CD4-positive, alpha-beta T cell treated with Interleukin-6 for 4 hours (primary cell): ENCODE measurements at regions not wholly inside any gene's neighbourhood (a gene's known extent, or its start where the extent isn't known, plus 50 kb on each side); places are given as distances from the start of the nearest gene placed in this dataset.
"Not testable (repeated sequence)": the region's sequence is repeated elsewhere in the genome, so short reads cannot be mapped to it uniquely, and the experiment has no call there.

Experiments
- DNase-seq: peaks from one replicate; pipeline ENCODE4 v3.0.0-alpha.2; 2020; ENCODE audit warnings: mixed read lengths

DNA sequence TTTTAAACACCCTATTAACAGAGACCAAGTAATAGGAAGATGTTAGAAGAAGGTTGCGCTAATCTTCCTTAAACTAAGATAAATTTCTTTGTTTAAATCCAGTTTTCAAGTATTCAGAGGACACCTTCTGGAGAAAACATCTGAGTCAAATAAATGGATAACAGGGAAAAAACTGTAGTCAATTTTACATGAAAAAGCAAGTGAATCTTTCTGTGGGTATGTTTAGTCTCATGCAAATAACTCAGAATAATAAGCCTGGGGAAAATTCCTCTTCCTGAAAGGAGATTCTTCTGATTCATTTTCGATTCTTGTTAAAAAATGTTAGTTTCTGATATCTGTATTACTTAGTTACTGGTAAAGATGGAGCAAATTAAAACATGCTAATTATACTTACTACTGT, 145.5 kb downstream of the CTH start:
- DNase-seq = no peak

DNA sequence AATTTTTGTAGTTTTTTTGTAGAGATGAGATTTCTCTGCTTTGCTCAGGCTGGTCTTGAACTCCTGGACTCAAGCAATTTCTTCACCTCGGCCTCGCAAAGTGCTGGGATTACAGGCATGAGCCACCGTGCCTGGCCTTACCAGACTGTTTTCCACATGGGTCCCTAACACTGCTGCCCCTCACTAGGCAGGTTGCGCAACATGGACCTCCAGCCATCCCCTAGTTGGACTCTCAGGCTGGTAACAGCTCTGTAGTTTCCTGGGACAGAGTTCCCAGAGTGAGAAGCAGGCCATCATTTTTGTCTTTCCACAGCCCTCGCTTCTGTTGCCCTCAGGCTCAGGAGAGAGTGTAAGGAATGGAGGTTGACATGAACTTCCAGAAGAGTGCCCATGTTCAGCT, 156.1 kb downstream of the CTH start:
- no peak for DNase-seq

DNA sequence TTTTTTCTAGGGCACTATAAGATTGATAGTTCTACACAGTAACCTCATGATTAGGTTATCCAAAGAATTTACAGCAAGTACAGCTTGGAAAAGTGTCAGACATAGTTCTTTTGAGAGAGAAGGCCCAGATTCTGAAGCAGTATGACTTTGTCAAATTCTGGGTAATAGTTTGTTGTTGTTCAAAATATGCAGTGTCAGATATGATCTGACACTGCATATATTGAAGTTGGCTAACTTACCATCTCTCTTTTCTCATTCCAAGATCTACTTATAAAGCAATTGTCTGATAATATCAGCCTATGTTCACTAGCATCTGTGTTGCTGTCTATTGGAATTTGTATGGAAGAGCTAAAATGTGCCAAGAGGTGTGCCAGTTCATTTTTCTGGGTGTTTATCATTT, 160.1 kb downstream of the CTH start:
- no peak for DNase-seq

DNA sequence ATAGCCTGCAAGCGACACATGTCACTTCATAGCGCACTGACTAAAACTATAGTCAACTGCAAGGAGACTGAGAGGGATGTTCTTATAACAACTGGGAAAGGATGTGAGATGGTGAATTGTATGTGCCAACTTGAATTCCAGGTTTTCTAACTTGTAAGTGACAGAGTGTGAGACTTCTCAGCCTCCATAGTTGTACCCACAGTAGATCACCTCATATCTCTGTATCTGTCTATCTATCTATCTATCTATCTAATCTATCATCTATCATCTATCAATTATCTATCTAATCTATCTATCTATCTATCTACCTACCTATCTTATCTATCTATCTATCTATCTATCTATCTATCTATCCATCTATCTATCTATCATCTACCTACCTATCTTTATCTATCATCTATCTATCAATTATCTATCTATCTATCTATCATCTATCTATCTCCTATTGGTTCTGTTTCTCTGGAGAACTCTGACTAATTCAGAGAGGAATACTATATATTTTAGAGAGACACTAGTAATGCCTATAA, 162.3 kb downstream of the CTH start:
- DNase-seq = no peak

DNA sequence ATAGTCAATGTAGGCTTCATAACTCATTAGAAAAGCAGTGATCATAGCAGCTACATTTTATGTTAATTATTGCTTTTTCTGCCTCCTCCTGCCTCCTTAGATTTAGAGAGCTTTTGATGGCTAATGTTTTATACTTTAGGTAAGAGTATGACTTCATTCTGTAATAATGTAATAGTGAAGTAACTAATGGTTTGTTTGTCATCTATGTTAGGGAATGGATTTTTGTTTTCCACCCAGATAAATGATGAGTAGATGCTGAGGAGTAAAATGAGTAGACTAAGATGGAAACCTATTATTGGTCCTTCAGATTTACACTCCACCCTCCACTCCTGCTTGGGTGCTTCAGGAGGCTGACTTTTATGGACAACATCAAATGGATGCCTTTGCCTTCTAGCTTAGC, 170.6 kb downstream of the CTH start:
- no peak for DNase-seq

DNA sequence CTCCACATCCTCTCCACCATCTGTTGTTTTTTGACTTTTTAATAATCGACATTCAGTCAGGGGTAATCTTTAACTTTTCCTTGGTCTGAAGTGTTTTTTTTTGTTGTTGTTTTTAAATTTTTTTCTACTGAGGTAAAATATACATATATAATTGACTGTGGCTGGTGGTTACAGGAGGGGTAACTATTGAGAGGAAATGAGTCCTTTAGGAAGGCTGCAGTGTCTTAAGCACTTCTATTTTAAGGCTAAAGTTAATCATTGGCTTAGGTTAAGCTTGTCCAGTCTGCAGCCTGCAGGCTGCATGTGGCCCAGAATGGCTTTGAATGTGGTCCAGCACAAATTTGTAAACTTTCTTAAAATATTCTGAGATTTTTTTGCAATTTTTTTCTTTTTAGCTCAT, 172.5 kb downstream of the CTH start:
- DNase-seq = no peak

DNA sequence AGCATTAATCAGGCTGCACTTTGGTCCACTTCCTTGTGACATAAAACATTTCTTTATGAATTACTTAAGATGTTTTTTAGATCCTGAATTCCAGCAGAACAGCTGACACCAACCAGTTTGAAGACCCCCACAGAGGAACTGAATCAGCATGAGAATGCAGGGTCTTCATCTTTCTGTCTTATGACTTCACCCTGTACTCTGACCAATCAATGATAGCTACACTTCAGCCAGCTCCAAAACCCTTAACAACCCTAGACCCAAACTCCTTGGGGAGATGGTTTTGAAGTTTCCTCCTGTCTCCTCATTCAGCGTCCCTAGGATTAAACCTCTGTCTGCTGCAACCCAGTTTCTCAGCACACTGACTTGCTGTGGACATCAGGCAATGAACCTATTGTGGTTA, 175.0 kb downstream of the CTH start:
- DNase-seq = no peak

DNA sequence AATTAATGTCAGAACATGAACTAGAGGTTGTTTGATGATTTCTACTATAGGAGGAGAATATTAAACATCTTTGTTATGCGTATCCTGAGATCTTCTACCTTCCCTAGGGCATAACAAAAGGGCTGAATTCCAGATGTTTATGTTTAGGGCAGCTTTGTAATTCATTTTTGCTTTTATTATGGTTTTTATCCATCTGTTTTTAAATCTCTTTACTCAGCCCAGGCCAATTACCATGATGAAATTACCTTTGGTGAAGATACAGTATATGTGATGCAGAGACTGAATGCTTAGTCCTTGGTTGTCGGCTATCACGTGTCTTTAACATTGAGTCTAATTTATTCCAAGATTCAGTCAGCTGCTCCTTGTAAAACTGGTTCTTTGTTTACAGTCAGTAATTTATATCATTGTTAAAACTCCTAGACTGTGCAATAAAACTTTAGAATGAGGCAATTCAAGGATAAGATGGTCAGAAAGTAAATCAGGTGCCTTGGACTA, 176.9 kb downstream of the CTH start:
- DNase-seq = no peak

DNA sequence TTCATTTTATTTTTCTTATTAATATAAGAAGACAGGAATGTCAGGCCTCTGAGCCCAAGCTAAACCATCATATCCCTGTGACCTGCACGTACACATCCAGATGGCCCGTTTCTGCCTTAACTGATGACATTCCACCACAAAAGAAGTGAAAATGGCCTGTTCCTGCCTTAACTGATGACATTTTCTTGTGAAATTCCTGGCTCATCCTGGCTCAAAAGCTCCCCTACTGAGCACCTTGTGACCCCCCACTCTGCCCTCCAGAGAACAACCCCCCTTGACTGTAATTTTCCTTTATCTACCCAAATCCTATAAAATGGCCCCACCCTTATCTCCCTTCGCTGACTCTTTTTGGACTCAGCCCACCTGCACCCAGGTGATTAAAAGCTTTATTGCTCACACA, 182.5 kb downstream of the CTH start:
- not testable (repeated sequence) for DNase-seq

DNA sequence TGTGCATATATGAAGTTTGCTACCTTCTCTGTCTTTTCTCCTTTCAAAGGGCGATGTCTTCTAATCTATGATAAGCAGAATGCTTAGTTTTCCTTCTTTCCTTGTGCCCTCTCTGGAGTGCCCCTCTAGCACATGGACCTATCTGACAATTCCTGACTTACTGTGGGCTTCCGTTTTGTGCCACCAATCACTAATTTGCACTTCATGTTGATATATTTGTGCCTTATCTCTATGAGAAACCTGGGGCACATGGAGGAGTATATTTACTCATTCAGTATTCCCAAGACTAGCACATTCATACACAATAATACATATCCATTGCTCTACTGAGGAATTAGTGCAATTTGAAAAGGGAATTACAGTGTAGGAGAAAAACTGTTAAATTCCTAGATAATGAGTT, 197.7 kb downstream of the CTH start:
- no peak for DNase-seq

DNA sequence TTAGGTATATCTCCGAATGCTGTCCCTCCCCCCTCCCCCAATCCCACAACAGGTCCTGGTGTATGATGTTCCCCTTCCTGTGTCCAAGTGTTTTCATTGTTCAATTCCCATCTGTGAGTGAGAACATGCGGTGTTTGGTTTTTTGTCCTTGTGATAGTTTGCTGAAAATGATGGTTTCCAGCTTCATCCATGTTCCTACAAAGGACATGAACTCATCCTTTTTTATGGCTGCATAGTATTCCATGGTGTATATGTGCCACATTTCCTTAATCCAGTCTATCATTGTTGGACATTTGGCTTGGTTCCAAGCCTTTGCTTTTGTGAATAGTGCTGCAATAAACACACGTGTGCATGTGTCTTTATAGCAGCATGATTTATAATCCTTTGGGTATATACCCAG, 199.1 kb downstream of the CTH start:
- DNase-seq = not testable (repeated sequence)

DNA sequence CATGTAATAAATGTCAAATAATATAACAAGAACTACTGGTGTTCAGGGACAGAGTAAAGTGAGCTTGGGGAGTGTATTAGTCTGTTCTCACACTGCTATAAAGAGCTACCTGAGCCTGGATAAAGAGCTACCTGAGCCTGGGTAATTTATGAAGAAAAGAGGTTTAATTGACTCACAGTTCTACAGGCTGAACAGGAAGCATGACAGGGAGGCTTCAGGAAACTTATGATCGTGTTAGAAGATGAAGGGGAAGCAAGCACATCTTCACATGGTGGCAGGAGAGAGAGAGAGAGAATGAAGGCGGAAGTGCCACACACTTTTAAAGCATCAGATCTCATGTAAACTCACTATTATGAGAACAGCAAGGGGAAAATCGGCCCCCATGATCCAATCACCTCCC, 205.9 kb downstream of the CTH start:
- DNase-seq = no peak

DNA sequence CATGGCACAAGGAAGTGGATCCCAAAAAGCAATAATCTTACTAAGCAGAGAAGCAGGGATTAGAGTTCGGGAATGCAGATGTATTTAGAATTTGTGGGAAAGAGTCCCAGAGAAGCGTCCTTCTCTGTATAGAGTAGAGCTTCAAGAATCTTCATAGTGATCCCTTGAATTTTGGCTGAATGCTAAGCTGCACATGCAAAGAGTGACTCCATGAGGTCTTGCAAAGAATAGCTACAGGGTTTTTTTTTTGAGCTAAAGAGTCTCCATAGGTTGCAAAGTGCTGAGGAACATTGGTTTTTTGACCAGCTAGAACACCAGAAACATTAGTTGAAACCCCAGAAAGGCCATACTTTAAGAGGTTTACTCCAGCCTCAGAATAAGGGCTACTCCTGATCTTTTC, 206.7 kb downstream of the CTH start:
- DNase-seq = no peak

DNA sequence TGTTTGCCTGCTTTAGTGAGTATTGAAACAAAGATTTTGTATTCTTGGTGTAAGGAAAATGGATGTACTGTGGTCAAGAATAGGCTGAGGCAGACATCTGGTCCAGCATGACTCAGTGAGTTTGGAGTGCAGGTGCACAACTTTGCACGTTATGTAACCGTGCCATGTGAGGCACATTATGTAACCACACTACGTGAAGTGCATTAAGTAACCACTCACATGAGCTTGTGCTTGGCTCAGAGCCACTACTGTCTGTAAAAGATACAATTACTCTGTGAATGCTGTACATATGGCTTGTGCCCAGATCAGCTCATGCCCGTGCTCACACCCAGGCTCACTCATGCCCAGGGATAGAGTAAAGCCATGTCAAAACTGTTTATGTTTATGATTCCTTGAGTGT, 216.8 kb downstream of the CTH start:
- no peak for DNase-seq

DNA sequence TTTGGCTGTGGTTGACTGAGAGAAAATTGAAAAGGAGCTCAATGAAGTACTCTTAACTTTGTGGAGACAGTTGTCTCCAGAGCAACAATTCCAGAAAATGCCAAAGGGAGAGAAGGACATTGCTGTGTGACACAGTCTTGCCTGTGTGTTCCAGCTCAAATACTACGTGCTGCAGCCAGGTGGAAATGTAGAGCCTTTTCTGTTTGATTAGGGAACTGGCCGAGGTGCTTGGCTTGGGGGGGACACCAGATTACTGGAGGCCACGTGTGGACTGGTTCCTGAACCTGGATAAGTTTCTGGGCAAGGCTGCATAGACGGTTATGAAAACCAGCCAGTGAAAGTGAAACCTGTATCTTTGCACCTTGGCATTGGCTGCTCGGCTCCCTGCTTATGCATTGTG, 217.9 kb downstream of the CTH start:
- DNase-seq = no peak

DNA sequence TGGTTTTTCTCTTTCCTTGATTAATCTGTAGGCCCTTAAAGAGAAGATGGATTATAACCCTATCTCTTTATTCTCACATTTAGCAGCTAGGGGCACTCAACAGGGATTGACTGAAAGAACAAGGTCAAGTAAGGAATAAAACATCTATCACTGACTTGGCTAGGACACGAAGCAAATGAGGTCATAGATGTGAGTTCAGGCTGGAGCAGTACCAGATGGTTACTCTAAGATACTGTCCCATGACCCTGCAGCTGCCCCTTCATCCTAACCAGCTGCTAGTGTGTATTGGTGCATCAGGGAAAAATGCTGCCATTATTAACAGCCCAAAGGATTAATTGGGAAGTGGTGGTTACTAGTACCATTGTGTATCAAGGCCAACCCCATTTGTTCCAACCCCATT, 221.9 kb downstream of the CTH start:
- no peak for DNase-seq

DNA sequence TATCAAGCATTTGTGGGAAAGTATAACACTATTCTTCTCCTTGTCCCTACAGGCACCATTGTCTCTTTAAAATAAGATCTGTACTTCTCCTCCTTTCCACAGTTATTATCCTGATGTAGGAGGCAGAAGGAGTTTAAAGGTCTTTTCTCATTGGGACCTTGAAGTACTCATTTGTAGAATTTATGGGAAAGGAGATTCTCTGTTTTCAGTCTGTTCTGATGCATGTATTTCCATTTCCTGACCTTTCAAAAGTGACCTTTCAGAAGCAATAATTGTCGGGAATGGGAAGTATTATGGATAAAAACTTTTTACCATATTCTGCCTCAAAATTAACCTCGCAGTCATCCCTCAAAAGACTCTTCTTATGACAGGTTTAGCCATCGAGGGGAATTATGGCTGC, 224.8 kb downstream of the CTH start:
- DNase-seq = no peak

DNA sequence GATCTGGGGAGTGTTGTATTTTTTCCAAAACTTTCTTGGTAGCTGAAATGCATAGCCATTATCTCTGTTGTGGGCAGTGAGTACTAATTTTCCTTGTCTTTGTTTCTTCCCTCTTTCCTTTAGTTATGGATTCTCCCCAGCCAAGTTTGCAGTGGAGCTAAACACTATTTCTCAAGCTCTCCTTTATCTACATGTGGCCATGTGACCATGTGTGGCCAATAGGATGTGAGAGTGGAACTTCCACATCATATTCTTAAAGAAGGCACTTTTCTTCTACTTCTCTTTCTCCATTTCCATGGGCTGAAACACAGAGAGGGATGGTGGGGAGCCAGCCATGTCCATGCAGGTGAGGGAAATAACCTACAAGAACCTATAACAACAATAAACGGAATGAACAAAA, 230.8 kb downstream of the CTH start:
- no peak for DNase-seq

DNA sequence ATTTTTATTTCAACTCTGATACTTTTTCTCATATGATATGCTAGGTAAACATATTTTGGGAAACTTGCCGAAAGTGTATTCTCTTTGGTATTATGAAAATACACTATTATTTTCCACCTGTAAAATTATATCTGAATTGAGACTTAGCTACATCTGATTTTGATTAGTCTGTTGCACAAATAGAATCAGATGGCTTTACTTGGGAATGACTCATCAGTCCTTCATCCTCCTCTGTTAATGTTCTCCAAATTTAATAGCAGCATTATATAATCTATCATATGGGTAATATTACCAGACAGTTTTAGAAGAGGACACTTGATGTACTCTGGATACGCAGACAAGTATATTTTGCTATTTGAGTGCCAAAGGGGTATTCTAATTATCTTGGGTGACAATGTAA, 245.3 kb downstream of the CTH start:
- DNase-seq = no peak

DNA sequence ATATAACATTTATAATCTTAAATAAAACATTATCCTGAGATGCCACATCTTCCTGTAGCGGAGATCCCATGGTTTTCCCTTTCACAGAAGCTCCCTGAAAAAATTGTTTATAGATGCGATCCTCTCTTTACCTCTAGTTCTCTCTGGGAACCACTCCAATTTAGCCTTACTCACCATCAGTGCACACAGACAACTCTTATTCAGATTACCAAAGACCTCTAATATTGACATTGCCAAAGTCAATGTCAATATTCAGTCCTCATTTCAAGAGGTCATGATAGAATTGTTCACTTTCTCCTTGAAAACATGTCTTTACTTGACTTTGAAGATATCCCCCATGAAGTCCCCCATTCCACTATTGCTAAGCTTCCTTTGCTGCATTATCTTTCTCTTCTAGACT, 248.8 kb downstream of the CTH start:
- no peak for DNase-seq

DNA sequence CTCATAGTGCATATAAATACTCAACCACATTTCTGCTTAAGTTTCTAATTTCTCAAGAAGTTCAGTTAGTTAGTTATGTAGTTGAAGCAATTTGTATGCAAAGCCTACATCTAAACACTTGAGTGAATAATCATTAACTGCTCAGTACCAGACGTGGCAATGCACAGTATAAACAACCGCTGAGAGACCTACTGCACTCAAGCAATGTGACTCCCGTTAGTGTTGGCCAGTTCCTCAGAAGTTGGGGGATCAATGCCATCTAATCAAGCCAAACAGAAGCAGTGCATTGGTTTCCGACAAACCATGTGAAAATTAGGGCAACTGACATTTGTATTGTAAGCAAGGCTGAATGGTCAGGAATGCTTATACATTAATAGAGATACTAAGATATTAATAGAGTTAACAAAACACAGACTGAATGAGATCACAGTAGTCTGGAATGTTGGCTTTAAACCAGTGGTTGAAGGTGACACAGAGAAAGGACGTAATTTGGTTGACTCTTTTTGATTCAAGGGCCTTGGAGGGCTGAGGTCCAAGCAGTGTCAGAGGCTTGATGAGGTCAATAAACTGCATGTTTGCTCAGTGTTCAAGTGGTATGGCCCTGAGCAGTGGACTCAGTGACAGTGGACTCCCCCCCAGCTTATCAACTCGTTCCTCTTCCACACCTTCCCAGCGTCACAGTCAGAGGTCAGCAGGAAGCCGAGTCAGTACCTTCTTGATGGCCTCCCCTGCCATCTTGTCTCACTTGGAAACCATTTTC, 255.5 kb downstream of the CTH start:
- no peak for DNase-seq

DNA sequence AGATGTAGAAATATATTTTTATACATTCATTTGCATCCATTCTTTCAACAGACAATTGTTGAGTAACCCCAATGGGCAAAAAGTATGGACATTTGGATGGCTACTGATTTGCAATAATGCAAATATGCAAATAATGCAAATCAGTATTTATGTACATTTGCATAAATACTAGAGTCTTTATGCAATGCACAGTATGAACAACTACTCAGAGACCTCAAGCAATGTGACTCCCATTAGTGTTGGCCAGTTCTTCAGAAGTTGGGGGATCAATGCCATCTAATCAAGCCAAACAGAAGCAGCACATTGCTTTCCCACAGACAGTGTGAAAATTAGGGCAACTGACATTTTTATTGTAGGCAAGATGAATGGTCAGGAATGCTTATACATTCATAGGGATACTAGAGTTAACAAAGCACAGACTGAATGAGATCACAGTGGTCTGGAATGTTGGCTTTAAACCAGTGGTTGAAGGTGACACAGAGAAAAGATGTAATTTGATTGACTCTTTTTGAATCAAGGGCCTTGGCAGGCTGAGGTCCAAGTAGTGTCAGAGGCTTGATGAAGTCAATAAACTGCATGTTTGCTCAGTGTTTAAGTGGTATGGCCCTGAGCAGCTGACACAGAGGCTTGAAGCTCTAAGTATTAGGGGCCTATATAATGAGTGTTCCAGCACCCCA, 256.6 kb downstream of the CTH start:
- no peak for DNase-seq

DNA sequence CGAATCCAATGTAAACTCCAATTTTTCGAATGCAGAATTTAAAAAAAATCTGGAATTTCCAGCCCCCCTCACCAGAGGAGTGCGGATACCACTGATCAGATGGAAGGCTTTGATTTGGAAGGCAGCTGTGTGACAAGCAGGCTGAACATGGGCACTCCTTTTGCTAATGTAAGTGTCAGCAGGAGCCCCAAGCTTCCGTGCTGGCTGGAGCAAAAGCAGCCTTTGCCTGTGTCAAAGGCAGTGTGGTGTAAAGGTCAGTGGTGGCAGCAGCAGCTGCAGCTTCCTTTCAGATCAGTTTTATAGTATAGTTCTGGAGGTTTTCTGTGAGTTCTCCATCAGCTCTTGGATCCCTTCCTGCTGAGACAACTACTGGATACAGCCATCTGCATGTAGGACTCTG, 259.9 kb downstream of the CTH start:
- DNase-seq = no peak

DNA sequence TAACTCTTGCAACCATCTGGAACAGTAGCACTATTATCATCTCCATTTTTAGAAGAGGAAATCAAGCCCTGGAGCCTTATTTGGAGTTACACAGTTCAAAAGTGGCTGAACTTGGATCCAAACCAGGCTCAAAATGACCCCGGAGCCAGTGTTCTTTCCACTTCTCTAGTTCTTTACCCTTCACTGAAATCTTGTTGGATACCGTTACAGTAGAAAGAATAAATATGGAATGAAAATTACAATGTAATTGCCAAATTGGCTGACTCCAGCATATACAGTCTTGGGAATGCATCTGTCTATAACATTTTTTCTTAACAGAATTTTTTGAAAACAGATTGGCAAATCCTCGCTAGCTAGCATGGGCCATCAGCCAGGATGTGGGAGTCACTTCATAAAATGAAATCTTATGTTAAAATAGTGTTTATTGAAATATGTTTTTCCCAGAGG, 261.4 kb downstream of the CTH start:
- DNase-seq = no peak
